Head of caudate nucleus (tissue), 42 donors: ENCODE measurements at regions not wholly inside any gene's neighbourhood (a gene's known extent, or its start where the extent isn't known, plus 50 kb on each side); places are given as distances from the start of the nearest gene placed in this dataset.

Experiments used
- DNase-seq, 42 donors: peaks; one replicate each; pipeline versions ENCODE4 v3.0.0 to v3.0.0-alpha.2; 2020 to 2021; ENCODE audit warnings: mixed read lengths in 7 of 42
- intact Hi-C: fragments of 100-400 bp; cut with DNase I; formaldehyde crosslinking; loops from one replicate; pipeline ENCODE4 v1.15.0; 2022

DNA sequence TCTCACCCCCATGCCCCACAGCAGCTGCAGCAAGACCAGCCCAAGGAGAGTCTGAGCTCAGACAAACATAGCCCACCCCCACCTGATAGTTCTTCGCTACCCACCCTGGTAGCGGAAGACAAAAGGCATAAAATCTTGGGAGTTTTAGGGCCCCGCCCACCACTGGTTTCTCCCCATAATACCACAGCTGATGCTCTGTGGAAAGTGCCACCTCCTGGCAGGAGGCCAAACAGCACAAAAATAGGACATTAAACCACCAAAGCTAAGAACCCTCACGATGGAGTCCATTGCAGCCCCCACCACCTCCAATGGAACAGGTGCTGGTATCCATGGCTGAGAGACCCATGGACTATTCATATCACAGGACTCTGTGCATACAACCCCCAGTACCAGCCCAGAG, 226.7 kb downstream of the SNCA start:
- DNase-seq = no peak
- intact Hi-C loops = no loop called here

DNA sequence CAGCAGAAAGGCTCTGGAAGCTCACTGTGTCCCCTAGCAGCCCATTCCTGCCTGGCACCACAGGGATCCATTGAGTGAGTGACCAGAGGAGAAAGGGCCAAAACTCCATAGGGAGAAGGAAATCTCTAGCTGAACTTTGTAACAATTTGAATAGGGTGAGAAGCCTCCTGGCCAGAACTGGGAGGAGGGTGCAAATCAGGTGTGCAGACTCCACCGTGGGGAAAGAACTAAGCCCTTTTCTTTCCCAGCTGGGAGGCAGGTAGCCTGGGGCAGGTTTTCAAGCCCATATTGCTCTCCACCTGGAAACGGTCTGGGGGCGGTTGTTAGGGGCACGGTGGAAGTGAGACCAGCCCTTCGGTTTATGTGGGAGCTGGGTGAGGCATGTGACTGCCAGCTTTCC, 227.2 kb downstream of the SNCA start:
- no peak for DNase-seq
- intact Hi-C loops = no loop called here

DNA sequence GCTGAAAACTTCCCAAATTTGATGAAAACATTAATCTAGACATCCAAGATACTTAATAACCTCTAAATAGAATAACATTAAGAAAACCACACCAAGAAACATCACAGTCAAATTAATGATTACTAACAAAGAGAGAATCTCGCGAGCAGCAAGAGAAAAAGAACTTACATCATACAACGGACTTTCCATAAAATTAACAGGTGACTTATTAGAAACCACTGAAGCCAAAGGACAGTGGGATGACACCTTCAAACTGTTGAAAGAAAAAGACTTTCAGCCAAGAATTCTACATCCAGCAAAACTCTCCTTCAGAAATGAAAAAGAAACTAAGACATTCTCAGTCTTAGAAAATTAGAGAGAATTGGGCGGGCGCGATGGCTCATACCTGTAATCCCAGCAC, 232.0 kb downstream of the SNCA start:
- intact Hi-C loops = no loop called here
- no peak for DNase-seq

DNA sequence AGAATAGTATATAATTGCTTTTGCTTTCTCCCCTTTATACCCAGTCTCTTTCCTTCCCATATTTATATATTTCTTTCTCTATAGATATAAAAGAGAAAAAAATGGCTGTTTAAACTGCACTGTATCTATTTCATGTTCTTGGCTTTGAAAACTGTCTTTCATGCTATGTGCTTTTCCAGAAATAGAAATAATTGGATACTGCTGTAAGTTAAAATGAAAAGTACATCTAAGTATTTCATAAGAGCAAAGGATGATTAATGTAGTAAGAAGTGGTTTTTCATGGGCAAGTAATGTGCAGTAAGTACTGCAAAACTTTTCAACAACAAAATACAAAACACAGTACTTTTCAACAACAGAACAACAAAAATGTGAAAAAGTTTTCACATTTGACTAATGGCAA, 237.9 kb downstream of the SNCA start:
- intact Hi-C loops = no loop called here
- no peak for DNase-seq

DNA sequence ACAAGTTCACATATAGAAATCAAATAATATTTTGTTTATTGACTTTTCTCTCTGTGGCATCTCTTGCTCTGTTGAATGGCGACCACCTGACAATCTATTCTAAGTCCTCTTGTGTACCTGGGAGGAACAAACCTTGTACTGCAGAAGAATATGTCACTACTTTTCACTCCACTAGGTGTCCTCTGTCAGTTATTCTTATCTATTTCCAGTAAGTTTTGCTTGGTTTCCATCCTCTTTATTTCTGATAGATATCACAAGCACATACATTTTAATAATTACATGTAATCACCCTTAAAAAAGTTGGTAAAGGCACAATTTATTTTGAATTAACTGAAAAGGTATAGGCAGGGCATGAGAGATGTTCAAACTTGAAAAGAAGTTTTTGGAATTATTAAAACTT, 238.4 kb downstream of the SNCA start:
- intact Hi-C loops = no loop called here
- no peak for DNase-seq

DNA sequence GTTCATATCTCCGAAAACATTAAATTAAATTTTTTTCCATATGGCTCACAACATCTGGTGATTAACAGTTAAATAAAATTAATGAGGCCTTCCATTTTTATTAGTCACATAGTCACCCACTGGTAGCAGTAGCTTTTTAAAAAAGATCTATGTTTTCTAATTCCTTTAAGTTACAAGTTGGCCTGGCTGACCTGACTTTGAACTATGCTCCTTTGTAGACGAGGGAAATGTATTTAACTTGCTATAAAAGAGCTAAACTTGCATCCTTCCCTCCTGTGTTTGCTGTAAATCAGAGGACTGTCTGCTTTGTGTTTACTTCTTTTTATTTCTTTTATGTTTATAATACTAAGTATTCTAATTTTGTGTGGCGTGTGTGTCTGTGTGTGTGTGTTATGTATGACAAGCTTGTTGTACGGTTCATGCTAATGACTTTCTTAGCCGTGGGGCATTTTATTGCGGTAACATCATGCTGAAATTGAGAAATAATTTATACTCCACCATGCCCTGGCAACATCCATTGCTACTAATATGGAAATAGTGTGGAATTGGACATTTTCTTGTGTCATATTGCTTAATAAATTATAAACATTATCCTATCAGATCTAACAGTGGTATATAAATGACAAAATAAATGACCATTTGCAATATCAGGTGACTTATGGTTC, 241.7 kb downstream of the SNCA start:
- no peak for DNase-seq
- intact Hi-C loops = no loop called here

DNA sequence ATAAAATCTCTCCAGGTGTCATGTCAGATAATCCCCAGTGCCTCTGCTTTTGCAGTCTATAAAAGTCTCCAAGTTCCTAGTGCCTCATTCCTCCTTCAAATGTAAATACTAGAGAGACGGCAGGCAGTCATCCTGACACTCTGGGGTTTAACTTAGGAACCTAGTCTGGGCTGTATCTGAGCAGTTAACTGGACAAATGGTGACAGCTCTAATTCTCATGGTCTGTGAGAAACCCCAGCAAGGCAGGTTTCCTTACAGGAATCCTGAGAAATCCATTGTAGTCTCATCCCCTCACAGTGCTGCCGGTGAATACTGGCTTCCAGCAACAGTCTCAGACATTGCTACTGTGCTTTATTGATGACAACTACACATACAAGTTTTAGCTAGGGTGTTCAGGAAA, 246.8 kb downstream of the SNCA start:
- intact Hi-C loops = no loop called here
- no peak for DNase-seq

DNA sequence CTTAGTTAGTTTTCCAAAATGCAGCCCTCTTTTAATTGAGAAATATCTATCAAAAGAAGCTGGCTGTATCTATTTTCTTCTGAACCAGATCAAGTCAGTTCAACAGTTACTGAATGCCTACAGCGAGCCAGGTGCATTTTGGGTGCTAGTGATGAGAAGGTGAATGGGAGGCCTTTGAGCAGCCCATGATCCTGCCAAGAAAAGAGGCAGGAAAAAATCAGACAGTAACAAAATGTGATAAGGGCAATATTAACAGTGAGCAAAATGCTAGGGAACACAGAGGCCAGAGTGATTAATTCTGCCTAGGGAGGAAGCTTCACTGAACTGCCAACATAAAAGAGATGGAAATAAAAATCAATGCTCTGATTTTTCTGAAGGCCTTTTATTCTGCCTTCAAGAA, 248.5 kb downstream of the SNCA start:
- intact Hi-C loops = no loop called here
- DNase-seq = peak in 20 of 42 donors; percentile 3 to 55 (median 26)

DNA sequence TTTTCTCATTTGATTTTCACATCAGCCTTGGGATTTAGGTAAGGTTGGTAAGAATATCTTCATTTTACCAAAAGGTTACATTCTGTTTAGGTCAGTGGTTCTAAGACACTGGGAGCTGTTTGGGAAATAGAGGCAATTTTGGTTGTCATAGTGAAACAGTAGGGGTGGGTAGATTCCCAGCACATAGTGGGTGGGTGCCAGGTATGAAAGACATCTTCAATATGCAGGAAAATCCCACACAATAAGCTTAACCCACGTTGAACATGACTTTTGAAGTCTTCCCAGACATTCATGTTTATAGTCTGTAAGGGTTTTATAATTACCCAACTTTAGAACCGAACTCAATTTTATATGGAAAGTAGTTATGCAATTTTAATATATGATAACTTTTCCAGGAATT, 249.6 kb downstream of the SNCA start:
- DNase-seq = peak in 16 of 42 donors; percentile 1 to 67 (median 24)
- intact Hi-C loops = no loop called here

DNA sequence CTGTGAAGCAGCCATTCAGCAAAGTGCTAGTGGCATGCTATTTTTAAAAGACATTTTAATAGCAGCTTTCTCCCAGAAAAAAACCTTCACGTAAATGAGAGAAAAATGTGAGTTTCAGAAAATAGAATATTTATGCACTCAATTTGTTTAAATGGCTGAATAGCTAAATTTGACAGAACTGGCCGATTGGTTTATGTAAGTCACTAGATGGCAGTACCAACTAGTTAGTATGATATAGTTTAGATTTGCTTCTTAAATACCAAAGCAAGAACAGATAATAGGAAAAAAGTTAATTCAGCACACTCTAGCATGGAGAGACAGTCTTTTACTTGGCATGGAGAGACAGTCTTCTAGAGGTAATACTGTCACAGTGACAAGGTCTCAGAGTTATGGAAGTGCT, 250.1 kb downstream of the SNCA start:
- no peak for DNase-seq
- intact Hi-C loops = no loop called here

DNA sequence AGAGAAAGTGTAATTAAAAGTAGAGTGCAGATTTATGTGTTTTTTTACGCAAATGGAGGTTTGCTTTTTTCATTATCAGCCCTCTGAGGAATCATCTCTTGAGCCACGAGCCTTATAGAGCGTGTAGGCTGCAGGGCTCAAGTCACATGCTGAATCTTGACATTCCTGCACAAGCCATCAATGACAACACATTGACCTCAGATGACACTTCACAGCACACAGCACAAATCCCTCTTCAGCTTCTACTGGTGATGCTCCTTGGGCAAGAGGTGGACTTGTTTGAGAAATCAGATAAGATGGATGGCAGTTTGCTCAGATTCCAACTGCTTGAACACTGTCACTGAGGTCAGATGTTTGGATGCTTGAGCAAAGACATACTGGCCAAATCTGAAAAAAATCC, 250.6 kb downstream of the SNCA start:
- DNase-seq = no peak
- intact Hi-C loops = no loop called here

DNA sequence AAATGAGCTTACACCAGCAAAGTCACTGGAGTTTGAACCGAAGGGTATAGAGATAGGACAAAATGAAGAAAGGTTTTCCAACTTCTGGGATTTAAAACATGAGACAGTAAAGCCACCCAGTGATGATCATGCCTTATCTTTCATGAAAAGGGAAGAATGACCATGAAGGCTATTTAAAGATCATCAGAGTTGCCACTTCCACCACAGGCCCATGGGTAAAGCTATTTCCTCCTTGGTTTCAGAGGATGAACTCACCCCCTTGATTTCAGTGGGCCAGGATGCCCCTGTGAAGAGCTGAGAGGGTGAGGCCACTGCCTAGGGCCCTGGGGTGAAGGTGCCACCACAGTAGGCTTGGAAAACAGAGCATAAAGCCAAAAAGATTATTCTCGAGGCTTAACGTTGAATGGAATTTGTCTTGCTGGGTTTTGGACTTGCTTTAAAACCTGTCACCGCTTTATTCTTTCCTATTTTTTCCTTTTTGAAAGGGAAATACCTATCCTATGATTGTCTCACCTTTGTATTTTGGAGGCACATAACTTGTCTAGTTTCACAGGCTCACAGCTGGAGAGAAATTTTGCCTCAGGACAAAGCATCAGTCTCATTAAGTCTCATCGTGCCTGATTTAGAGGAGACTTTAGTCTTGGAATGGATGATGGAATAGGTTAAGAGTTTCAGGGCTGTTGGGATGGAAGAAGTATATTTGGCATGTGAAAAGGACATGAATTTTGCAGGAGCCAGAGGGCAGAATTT, 254.0 kb downstream of the SNCA start:
- intact Hi-C loops = no loop called here

DNA sequence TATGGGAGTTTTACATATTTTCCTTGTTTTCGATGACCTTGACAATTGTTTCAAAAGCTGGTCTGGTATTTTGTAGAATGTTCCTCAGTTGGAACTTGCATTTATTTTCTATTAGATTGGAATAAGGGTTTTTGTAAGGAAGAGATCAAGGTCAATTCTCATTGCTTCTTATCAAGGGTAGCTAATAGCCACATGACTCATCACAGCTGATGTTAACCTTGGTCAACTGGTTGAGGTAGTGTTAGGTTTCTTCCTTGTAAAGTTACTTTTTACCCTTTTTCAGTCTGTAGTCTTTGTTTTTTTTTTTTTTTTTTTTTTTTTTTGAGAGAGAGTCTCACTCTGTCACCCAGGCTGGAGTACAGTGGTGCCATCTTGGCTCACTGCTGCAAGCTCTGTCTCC, 257.2 kb downstream of the SNCA start:
- intact Hi-C loops = no loop called here
- no peak for DNase-seq

More for the DNA sequence above, 254.0 kb downstream of the SNCA start:
- DNase-seq = no peak

DNA sequence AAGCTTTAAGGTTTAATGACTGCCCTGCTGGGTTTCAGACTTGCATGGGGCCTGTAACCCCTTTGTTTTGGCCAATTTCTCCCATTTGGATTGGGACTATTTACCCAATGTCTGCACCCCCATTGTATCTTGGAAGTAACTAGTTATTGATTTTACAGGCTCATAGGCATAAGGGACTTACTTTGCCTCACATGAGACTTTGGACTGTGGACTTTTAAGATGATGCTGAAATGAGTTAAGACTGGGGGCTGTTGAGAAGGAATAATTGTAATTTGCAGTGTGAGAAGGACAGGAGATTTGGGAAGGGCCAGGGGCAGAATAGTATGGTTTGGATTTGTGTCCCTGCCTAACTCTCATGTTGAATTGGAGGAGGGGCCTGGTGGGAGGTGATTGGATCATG, 260.7 kb downstream of the SNCA start:
- intact Hi-C loops = no loop called here
- DNase-seq = no peak

DNA sequence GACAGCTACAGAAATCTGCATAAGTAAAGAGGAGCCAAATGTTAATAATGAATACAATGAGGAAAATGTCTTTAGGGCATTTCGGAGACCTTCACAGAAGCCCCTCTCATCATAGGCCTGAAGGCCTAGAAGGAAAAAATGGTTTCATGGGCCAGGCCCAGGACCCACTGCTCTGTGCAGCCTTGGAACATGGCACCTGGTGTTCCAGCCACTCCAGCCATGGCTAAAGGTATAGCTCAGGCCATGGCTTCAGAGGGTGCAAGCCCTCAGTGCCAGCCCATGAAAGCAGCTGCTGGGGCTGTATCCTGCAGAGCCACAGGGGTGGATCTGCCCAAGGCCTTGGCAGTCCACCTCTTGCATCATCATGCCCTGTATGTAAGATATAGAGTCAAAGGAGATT, 261.1 kb downstream of the SNCA start:
- no peak for DNase-seq
- intact Hi-C loops = no loop called here

DNA sequence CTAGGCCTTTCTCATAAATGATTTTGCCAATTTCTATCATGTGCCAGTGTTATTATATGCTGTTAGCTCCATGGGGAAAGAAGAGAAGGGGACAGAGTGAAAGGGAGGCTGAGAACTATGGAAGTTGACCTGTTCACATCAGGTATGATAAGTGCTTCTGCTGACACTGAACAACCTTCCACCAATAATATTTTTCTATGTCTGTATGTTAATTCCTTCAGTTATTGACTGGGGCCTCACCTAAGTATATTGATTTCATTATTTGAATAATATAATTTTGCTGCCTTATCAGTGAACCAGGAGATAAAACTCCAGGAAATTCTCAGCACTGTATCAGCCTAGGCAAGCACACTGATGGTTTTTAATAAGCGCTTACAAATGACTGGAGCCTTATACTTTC, 262.8 kb downstream of the SNCA start:
- no peak for DNase-seq
- intact Hi-C loops = no loop called here

DNA sequence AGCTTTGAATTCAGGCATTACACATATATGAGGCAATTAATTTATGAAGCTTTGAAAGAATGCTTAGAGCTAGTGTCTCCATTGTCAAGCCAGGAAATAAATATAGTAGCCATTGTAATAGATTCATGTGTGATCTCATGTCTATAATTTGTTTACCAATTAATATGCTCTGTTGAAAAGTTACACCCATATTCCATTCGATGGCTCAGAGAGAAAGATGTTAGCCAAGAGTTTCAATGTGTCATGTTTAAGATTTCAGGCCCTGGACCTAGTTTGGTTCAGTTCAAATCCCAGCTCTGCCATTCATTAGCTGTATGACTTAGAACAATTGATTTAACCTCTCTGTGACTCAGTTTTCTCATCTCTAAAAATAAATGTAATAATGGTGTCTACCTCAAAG, 263.3 kb downstream of the SNCA start:
- no peak for DNase-seq
- intact Hi-C loops = no loop called here

DNA sequence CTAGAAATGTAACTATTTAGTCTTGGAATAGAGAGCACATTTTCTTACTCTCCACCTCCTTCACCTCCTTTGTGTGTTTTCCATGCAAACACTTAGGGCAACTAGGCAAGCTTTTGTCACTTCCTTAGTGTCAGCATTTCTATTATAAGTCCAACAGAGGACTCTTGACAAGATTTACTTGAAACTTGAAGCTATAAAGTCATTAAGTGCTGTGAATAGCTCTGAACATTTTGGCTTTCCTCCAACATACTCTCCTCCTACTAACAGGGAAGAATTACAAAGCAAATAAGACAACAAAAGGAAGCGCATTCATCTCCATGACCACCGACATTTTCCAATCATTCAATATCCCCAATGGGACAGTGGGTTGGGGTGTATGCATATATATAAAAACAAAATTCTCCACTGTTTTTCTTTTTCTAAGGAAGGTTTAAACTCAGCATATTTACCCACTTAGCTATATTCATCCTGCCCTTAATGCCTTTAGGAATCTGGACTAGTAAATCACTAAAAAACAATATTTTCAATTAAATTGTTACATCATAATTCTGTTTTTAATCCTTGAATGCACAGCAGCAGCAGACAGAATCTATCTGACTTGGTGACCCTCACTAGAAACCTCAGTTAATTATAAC, 264.6 kb downstream of the SNCA start:
- intact Hi-C loops = no loop called here
- no peak for DNase-seq

DNA sequence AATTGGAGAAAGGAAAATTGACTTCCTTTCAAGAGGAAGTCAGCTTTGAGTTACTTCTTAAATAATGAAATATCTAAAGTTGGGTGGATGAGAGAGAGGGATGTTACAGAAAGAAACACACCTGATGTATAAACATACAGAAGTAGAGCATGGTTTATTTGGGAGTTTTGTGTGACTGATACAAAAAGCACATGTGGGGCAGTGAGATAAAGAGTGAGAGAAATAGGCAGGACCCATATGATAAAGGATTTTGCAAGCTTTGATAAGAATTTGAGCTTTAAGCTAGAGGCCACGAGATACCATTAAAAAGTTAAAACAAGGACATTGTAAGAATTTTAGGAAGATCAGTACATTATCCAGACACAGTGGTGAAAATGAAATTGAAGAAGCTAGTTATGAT, 263.3 kb upstream of the GPRIN3 start:
- intact Hi-C loops = no loop called here
- DNase-seq = no peak

DNA sequence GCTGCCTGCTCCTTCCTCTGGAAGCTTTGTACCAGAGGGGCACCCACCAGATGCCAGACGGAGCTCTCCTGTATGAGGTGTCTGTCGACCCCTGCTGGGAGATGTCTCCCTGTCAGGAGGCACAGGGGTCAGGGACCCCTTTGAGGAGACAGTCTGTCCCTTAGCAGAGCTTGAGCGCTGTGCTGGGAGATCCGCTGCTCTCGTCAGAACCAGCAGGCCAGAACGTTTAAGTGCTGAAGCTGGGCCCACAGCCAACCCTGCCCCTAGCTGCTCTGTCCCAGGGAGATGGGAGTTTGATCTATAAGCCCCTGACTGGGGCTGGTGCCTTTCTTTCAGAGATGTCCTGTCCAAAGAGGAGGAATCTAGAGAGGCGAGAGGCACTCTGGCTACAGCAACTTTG, 260.3 kb upstream of the GPRIN3 start:
- intact Hi-C loops = no loop called here
- no peak for DNase-seq

DNA sequence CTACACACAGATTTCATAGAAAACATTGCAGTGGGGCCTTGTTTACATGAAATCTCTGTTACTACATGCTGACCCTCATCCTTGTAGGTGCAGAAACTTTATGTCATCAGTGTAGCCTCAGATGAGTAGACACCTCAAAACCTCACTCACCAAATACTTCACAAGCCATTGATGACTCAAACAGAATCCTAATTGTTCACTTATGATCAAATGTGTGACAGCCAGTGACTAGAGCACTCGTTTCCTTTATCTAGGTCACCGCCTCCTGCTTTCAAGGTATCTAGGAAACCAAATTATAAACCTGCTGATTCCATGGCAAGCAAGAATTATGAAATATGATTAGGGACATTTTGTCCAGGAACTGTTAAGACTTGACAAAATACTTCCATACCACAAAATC, 255.8 kb upstream of the GPRIN3 start:
- intact Hi-C loops = no loop called here
- DNase-seq = peak in 12 of 42 donors; percentile 15 to 71 (median 38)
